NCI-H748 (cell line): ENCODE measurements at regions not wholly inside any gene's neighbourhood (a gene's known extent, or its start where the extent isn't known, plus 50 kb on each side); places are given as distances from the start of the nearest gene placed in this dataset.

Experiments used
- DNase-seq: peaks from one replicate; lab custom pipeline; 2025; ENCODE audit not compliant: unreplicated experiment; lab: John Stamatoyannopoulos, UW

GRCh38 chr5:56692359-56693219 lies 122.8 kb upstream of the MAP3K1 start:
- no peak for DNase-seq

DNA sequence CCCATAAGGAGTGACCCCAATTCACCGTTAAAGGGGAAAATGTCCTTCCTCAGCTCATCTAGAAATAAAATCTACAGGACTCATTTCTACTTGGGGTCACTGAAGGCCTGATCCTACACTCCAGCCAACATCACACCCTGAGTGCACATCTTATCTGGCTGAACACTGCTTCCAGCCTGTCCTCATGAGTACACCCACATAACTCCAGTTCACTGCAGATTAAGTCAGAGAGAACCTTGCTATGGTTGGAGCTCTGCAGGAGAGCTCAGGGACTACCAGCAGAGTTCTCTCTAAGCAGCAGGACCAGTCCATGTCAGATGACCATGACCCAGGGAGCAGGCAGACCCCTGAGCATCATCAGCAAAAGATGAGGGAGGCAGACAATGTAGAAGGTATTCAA lies 126.9 kb upstream of the MAP3K1 start:
- no peak for DNase-seq

- DNase-seq = no peak
These were observed 128.8 kb upstream of the MAP3K1 start for GRCh38 chr5:56686337-56687195.

- no peak for DNase-seq
These were observed 129.7 kb upstream of the MAP3K1 start for GRCh38 chr5:56685503-56686217.

- DNase-seq = no peak
These were observed 131.2 kb upstream of the MAP3K1 start for GRCh38 chr5:56684159-56684558.

DNA sequence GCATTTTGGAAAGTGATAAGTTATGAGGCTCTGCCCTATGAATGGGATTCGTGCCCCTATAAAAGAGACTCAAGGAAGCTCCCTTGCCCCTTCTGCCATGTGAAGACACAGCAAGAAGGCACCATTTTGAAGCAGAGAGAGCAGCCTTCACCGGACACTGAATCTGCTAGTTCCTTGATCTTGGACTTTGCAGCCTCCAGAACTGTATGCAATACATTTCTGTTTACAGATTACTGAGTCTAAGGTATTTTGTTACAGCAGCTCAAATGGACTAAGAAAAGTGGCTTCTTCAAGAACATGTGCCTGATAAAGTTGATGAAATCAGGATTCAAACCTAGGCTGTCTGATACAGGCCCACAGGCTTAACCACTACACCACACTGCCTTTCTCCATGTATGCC lies 131.6 kb upstream of the MAP3K1 start:
- DNase-seq = no peak

DNA sequence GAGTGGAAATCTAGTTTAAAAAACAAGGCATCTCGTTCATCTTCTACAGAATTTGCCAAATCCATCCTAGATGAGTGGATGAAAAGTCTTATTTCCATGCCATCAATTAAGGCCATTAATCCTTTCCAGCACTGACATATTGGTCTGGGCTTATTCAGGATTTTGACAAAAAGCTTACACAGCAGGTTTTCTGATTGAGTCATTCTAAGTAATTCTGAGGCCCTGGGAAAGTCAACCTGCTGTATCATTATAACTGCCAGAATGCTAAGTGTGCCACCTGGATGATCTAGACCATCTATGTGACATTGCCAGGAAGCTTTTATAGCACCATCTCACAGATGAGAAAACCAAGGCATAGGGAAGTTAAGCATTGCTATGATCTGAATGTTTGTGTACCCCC lies 132.1 kb upstream of the MAP3K1 start:
- DNase-seq = no peak

DNA sequence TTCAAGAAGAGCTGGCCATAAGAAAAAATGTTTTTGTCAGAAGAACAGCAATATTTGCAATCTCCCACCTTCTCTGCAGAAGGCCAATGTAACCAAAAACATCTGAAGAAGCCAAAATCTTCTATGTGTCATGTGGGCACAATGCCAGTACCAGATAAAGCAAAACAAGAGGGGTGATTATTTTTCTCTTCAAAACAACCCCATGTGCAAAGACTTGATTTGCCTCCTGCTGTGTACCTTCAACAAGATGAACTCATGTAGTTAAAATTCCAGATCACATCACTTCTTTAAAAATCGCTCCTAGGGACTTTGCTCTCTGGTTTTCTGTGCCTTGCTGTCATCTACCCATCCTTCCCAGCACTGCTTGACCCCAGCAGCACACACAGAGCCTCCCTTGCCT lies 134.0 kb upstream of the MAP3K1 start:
- DNase-seq = no peak

DNA sequence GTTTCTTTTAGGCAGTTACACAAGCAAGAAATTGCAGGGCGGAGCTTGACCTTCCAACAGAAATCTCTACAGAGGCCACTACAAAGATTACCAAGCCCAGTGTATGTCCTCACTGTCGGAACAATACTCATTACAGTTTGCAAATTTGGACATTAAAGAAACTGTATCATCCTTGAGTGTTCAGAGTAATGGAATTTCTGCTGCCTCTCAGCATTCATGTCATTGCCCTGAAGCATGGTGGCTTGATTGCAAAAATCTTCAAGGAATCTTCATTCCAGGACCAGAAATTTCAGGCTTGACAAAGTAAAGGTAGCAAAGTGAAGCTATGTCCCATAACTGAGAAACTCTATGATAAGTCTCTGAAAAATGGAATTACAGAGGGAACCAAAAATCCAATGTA lies 134.6 kb upstream of the MAP3K1 start:
- no peak for DNase-seq

- DNase-seq = no peak
These were observed 137.6 kb upstream of the MAP3K1 start for GRCh38 chr5:56677690-56678305.

- no peak for DNase-seq
These were observed 139.1 kb upstream of the MAP3K1 start for GRCh38 chr5:56676091-56676768.

GRCh38 chr5:56674441-56674840 lies 140.9 kb upstream of the MAP3K1 start:
- no peak for DNase-seq

DNA sequence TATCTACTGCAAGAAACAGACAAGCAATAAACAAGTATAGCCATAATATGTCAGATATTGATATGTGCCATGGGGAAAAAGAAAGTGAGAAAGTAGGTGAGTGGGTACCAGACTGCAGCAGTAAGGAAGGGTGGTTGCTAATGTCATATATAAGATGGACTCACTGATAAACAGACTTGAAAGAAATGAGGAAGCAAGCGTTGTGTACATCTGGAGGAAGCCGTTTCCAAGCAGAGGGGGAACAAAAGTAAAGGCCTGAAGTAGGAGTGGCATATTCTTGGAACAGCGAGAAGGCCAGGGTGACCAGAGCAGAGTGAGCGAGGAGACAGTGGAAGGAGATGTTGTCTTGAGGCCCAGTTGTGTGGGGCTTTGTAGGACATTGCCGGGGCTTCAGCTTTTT lies 142.2 kb upstream of the MAP3K1 start:
- DNase-seq = no peak

GRCh38 chr5:56671571-56671970 lies 143.8 kb upstream of the MAP3K1 start:
- DNase-seq = no peak

GRCh38 chr5:56670916-56671315 lies 144.4 kb upstream of the MAP3K1 start:
- DNase-seq = no peak

- DNase-seq = peak; percentile 89
These were observed 145.5 kb upstream of the MAP3K1 start for GRCh38 chr5:56669534-56670483.

GRCh38 chr5:56668996-56669395 lies 146.4 kb upstream of the MAP3K1 start:
- peak; percentile 70 for DNase-seq

DNA sequence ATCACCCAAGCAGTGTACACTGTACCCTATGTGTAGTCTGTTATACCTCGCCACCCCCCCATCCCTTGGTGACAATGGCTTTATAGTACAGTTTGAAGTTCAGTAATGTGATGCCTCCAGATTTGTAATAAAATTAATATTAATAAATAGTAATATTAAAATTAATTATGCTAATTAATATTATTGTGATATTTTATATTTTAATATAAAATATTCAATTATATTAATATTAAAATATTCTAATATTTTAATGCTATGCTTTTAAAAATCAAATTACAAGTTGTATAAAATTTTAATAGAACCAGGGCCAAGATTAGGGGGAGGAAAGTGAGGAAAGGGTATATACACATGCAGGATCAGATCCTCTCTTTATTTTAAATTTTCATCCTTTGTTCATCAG lies 147.7 kb upstream of the MAP3K1 start:
- no peak for DNase-seq

GRCh38 chr5:56666901-56667300 lies 148.4 kb upstream of the MAP3K1 start:
- DNase-seq = no peak
